ENCODE measurements at regions not wholly inside any gene's neighbourhood (a gene's known extent, or its start where the extent isn't known, plus 50 kb on each side); places are given as distances from the start of the nearest gene placed in this dataset.

DNA sequence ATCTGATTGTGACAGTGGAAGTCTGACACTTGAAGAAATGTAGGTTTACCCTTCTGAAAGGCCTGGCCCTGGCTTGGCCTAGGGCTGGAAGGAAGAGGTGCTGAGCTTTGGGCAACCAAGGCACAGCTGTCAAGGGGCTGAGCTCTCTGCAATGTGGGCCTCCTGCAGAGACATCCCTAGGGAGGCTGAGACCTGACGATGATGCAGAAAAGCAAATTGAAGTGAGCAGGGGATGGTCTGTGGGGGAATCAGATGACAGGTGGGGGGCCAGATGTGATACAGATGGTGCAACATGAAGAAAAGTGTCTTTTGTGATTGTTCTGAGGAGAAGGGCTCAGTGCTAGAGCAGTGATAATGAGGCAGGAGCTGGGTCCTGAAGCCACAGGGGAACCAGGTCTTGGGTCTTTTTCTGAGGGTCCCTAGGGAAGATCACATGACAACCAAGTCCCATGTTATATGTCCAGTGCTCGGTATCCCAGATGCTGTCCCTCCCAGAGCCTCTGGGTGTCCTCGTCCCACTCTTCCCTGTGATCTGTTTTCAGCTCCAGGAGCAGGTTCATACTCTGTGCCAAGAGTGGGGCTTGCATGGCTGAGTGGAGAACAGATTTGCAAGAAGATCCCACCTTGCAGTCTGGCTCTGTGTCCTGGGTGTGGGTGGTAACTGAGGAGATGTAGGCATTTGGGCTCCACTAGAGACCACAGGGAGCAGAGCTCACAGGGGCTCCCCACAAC lies 79.9 kb upstream of the VPREB1 start:
- TF ChIP-seq CTCF (IDR thresholded peaks at IDR 0.05; ENCODE audit: low read depth, low read length, missing input control), result no peak
- TF ChIP-seq SP1 (IDR thresholded peaks at IDR 0.05), result no peak
- no peak for TF ChIP-seq GABPA (IDR thresholded peaks at IDR 0.05 in 1 of 2, conservative IDR thresholded peaks at IDR 0.05 in 1 of 2)
- TF ChIP-seq TAF1 (conservative IDR thresholded peaks at IDR 0.05), result no peak
- no peak for TF ChIP-seq RAD21 (IDR thresholded peaks at IDR 0.05)
- TF ChIP-seq, protein P1, sequence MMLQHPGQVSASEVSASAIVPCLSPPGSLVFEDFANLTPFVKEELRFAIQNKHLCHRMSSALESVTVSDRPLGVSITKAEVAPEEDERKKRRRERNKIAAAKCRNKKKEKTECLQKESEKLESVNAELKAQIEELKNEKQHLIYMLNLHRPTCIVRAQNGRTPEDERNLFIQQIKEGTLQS (IDR thresholded peaks at IDR 0.05), result no peak
- no peak for TF ChIP-seq JUND (IDR thresholded peaks at IDR 0.05)
- TF ChIP-seq HNF4G (IDR thresholded peaks at IDR 0.05), result no peak
- TF ChIP-seq, protein P2, sequence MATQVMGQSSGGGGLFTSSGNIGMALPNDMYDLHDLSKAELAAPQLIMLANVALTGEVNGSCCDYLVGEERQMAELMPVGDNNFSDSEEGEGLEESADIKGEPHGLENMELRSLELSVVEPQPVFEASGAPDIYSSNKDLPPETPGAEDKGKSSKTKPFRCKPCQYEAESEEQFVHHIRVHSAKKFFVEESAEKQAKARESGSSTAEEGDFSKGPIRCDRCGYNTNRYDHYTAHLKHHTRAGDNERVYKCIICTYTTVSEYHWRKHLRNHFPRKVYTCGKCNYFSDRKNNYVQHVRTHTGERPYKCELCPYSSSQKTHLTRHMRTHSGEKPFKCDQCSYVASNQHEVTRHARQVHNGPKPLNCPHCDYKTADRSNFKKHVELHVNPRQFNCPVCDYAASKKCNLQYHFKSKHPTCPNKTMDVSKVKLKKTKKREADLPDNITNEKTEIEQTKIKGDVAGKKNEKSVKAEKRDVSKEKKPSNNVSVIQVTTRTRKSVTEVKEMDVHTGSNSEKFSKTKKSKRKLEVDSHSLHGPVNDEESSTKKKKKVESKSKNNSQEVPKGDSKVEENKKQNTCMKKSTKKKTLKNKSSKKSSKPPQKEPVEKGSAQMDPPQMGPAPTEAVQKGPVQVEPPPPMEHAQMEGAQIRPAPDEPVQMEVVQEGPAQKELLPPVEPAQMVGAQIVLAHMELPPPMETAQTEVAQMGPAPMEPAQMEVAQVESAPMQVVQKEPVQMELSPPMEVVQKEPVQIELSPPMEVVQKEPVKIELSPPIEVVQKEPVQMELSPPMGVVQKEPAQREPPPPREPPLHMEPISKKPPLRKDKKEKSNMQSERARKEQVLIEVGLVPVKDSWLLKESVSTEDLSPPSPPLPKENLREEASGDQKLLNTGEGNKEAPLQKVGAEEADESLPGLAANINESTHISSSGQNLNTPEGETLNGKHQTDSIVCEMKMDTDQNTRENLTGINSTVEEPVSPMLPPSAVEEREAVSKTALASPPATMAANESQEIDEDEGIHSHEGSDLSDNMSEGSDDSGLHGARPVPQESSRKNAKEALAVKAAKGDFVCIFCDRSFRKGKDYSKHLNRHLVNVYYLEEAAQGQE (IDR thresholded peaks at IDR 0.05), result no peak
- TF ChIP-seq FOXA1 (IDR thresholded peaks at IDR 0.05), result no peak
- no peak for TF ChIP-seq YY1 (IDR thresholded peaks at IDR 0.05)
- no peak for TF ChIP-seq EGR1 (IDR thresholded peaks at IDR 0.05; ENCODE audit: low read depth in 2 of 2)
